H9 (cell line): ENCODE measurements at regions not wholly inside any gene's neighbourhood (a gene's known extent, or its start where the extent isn't known, plus 50 kb on each side); places are given as distances from the start of the nearest gene placed in this dataset.

ENCODE experiments used
- DNase-seq: peaks from one replicate; pipeline ENCODE4 v3.0.0-alpha.2; 2017
- H2AFZ ChIP-seq: one replicate; pipeline ENCODE4 v1.6.1; 2013; ENCODE audit warnings: mild to moderate bottlenecking, low read length, control low read depth, moderate library complexity
- H2AK5ac ChIP-seq: 2 replicates; pipeline ENCODE4 v1.6.1; 2013; ENCODE audit warnings: low read length, control low read depth, mixed read lengths; ENCODE audit not compliant: insufficient read length
- H2BK120ac ChIP-seq: one replicate; pipeline ENCODE4 v1.6.1; 2013; ENCODE audit warnings: low read depth, mild to moderate bottlenecking, low read length, control low read depth, inconsistent platforms; ENCODE audit not compliant: poor library complexity, severe bottlenecking
- H2BK12ac ChIP-seq: 2 replicates; pipeline ENCODE4 v1.6.1; 2013; ENCODE audit warnings: low read length, control low read depth, mixed read lengths, low read depth; ENCODE audit not compliant: insufficient read length
- H2BK15ac ChIP-seq: 2 replicates; pipeline ENCODE4 v1.6.1; 2013; ENCODE audit warnings: low read depth, low read length, control low read depth
- H2BK20ac ChIP-seq: one replicate; pipeline ENCODE4 v1.6.1; 2013; ENCODE audit warnings: low read depth, mild to moderate bottlenecking, low read length, control low read depth, inconsistent platforms; ENCODE audit not compliant: poor library complexity, severe bottlenecking
- H2BK5ac ChIP-seq: 2 replicates; pipeline ENCODE4 v1.6.1; 2013; ENCODE audit warnings: low read length, control low read depth, mixed read lengths; ENCODE audit not compliant: insufficient read length
- H3K14ac ChIP-seq: 2 replicates; pipeline ENCODE4 v1.6.1; 2013; ENCODE audit warnings: low read length, control low read depth; ENCODE audit not compliant: insufficient read depth
- H3K18ac ChIP-seq: 2 replicates; pipeline ENCODE4 v1.6.1; 2013; ENCODE audit warnings: low read depth, mild to moderate bottlenecking, mixed read lengths, low read length, control low read depth; ENCODE audit not compliant: insufficient read length
- H3K23ac ChIP-seq: 2 replicates; pipeline ENCODE4 v1.6.1; 2013; ENCODE audit warnings: low read length, control low read depth, mixed read lengths, low read depth; ENCODE audit not compliant: insufficient read length
- H3K23me2 ChIP-seq: 2 replicates; pipeline ENCODE4 v1.6.1; 2013; ENCODE audit warnings: low read depth, mild to moderate bottlenecking, mixed read lengths, low read length, control low read depth; ENCODE audit not compliant: insufficient read length, poor library complexity, severe bottlenecking
- H3K27ac ChIP-seq: 2 replicates; pipeline ENCODE4 v1.5.1; 2013; ENCODE audit warnings: low read length, control low read depth, mixed read lengths, low read depth; ENCODE audit not compliant: insufficient read length
- H3K27me3 ChIP-seq: 2 replicates; pipeline ENCODE4 v1.6.1; 2013; ENCODE audit warnings: low read length, control low read depth, inconsistent platforms; ENCODE audit not compliant: insufficient read depth
- H3K4ac ChIP-seq: 2 replicates; pipeline ENCODE4 v1.6.1; 2013; ENCODE audit warnings: low read depth, mild to moderate bottlenecking, control low read depth, inconsistent platforms, low read length, moderate library complexity
- H3K4me1 ChIP-seq: 2 replicates; pipeline ENCODE4 v1.6.1; 2013; ENCODE audit warnings: low read length, control low read depth, inconsistent platforms; ENCODE audit not compliant: insufficient read depth
- H3K4me2 ChIP-seq: 2 replicates; pipeline ENCODE4 v1.6.1; 2013; ENCODE audit warnings: low read length, control low read depth, mixed read lengths; ENCODE audit not compliant: insufficient read length, insufficient read depth
- H3K56ac ChIP-seq: 2 replicates; pipeline ENCODE4 v1.6.1; 2013; ENCODE audit warnings: low read depth, mild to moderate bottlenecking, mixed read lengths, low read length, control low read depth; ENCODE audit not compliant: insufficient read length
- H3K79me1 ChIP-seq: 2 replicates; pipeline ENCODE4 v1.6.1; 2013; ENCODE audit warnings: low read depth, mild to moderate bottlenecking, moderate library complexity, low read length, control low read depth, inconsistent platforms; ENCODE audit not compliant: insufficient read depth, poor library complexity, severe bottlenecking
- H3K79me2 ChIP-seq: 2 replicates; pipeline ENCODE4 v1.6.1; 2013; ENCODE audit warnings: low read length, control low read depth, inconsistent platforms; ENCODE audit not compliant: insufficient read depth
- H3K9ac ChIP-seq: 2 replicates; pipeline ENCODE4 v1.6.1; 2013; ENCODE audit warnings: low read length, control low read depth, mixed read lengths; ENCODE audit not compliant: insufficient read length; ENCODE audit errors: extremely low read depth
- H3K9me3 ChIP-seq: one replicate; pipeline ENCODE4 v1.6.1; 2013; ENCODE audit warnings: low read depth, low read length, inconsistent platforms; ENCODE audit not compliant: control insufficient read depth
- H3T11ph ChIP-seq: one replicate; pipeline ENCODE4 v1.6.1; 2013; ENCODE audit warnings: mild to moderate bottlenecking, low read length, control low read depth, inconsistent platforms
- H4K20me1 ChIP-seq: one replicate; pipeline ENCODE4 v1.6.1; 2013; ENCODE audit not compliant: control insufficient read depth, insufficient read length, insufficient read depth
- H4K5ac ChIP-seq: 2 replicates; pipeline ENCODE4 v1.6.1; 2013; ENCODE audit warnings: low read depth, mild to moderate bottlenecking, mixed read lengths, low read length, control low read depth; ENCODE audit not compliant: insufficient read length
- H4K8ac ChIP-seq: replicated peaks from 2 replicates; pipeline ENCODE4 v1.6.1; 2013; ENCODE audit warnings: low read length, control low read depth, mixed read lengths, low read depth; ENCODE audit not compliant: insufficient read length
- H4K91ac ChIP-seq: 2 replicates; pipeline ENCODE4 v1.6.1; 2013; ENCODE audit warnings: low read depth, mild to moderate bottlenecking, moderate library complexity, mixed read lengths, low read length, control low read depth; ENCODE audit not compliant: insufficient read length
- H3K27ac Mint-ChIP-seq, 3 experiments: 2 replicates in 2 of 3; 3 replicates in 1 of 3; pipeline ENCODE4 v1.8.0; 2020 to 2021; ENCODE audit warnings: mixed read lengths in 3 of 3, mild to moderate bottlenecking in 1 of 3, moderate library complexity in 1 of 3
- H3K27me3 Mint-ChIP-seq: 2 replicates; pipeline ENCODE4 v1.8.0; 2021; ENCODE audit warnings: low read depth, mild to moderate bottlenecking, moderate library complexity, mixed read lengths
- H3K36me3 Mint-ChIP-seq, 3 experiments: 2 replicates in 2 of 3; 3 replicates in 1 of 3; pipeline ENCODE4 v1.8.0; 2020 to 2021; ENCODE audit warnings: low read depth in 3 of 3, mixed read lengths in 3 of 3; ENCODE audit not compliant: insufficient read depth in 1 of 3
- H3K4me1 Mint-ChIP-seq, 2 experiments: 2 replicates each; pipeline ENCODE4 v1.8.0; 2020; ENCODE audit warnings: mixed read lengths in 2 of 2
- H3K4me3 Mint-ChIP-seq, 2 experiments: 2 replicates in 1 of 2; 3 replicates in 1 of 2; pipeline ENCODE4 v1.8.0; 2020 to 2021; ENCODE audit warnings: mild to moderate bottlenecking in 2 of 2, mixed read lengths in 2 of 2, moderate library complexity in 1 of 2
- H3K9me3 Mint-ChIP-seq, 2 experiments: 2 replicates in 1 of 2; 3 replicates in 1 of 2; pipeline ENCODE4 v1.8.0; 2020; ENCODE audit warnings: mild to moderate bottlenecking in 2 of 2, mixed read lengths in 2 of 2, moderate library complexity in 1 of 2
- CTCF ChIP-seq: fragments of 200-600 bp; sonication (generic); conservative IDR thresholded peaks from 3 replicates; pipeline ENCODE4 v1.8.0; 2021; ENCODE audit warnings: antibody characterized with exemption, mild to moderate bottlenecking
- WGBS: extraction: QIAGEN DNeasy Blood & Tissue Kit; methylation state at CpG from one replicate; pipeline ENCODE4 v1.1.7; 2013; ENCODE audit warnings: missing lambda C conversion rate, low lambda C conversion rate, mixed read lengths; ENCODE audit not compliant: insufficient read length; ENCODE audit errors: extremely low coverage; 5-methylcytosine and 5-hydroxymethylcytosine counted together

GRCh38 chr5:83844449-83845068 is 123.9 kb upstream of the HAPLN1 start:
- Histone ChIP-seq H2AFZ (no peak overlapping the region), H3K4me2 (no peak overlapping the region)
- no peak for DNase-seq

More at GRCh38 chr5:83844449-83845068, 123.9 kb upstream of the HAPLN1 start:
- no peak overlapping the region for H2BK15ac ChIP-seq
- no peaks in the 10 kb centered on the region for H3K23me2 ChIP-seq
- H3K79me2 ChIP-seq, result no peaks in the 10 kb centered on the region
- no peak overlapping the region for H2BK20ac ChIP-seq
- no peak overlapping the region for H4K8ac ChIP-seq
- no peak overlapping the region for H4K5ac ChIP-seq
- no peak overlapping the region for H3K27ac ChIP-seq
- H2BK120ac ChIP-seq, result no peak overlapping the region
- no peak overlapping the region for H3K14ac ChIP-seq
- WGBS, result no CpG with 5 or more reads among the region's 7 CpGs
- no peak for TF ChIP-seq CTCF
- no peak overlapping the region for H3T11ph ChIP-seq
- H3K9me3 Mint-ChIP-seq, result no peaks in the 10 kb centered on the region; a peak in 1 of 5 replicates
- H3K36me3 Mint-ChIP-seq, result no peaks in the 10 kb centered on the region
- H2AK5ac ChIP-seq, result no peak overlapping the region
- no peak overlapping the region for H3K56ac ChIP-seq
- no peak overlapping the region for H3K9ac ChIP-seq
- no peak overlapping the region for H2BK12ac ChIP-seq
- no peak overlapping the region for H2BK5ac ChIP-seq
- no peaks in the 10 kb centered on the region for H3K27me3 Mint-ChIP-seq
- H4K91ac ChIP-seq, result no peak overlapping the region
- no peaks in the 10 kb centered on the region for H3K79me1 ChIP-seq
- H3K18ac ChIP-seq, result no peak overlapping the region
- no peak overlapping the region for H3K23ac ChIP-seq
- H4K20me1 ChIP-seq, result no peaks in the 10 kb centered on the region
- no peaks in the 10 kb centered on the region for H3K27me3 ChIP-seq
- H3K4me3 Mint-ChIP-seq, result no peak overlapping the region
- peaks cover 6 to 7% of the 10 kb centered on the region in 2 experiments for H3K4me1 Mint-ChIP-seq
- H3K4me1 ChIP-seq, result no peaks in the 10 kb centered on the region
- no peak overlapping the region for H3K27ac Mint-ChIP-seq
- H3K9me3 ChIP-seq, result no peaks in the 10 kb centered on the region
- no peak overlapping the region for H3K4ac ChIP-seq
